Fibroblast of upper back skin (primary cell): ENCODE measurements at regions not wholly inside any gene's neighbourhood (a gene's known extent, or its start where the extent isn't known, plus 50 kb on each side); places are given as distances from the start of the nearest gene placed in this dataset.

Experiments used
- DNase-seq: peaks from one replicate; pipeline ENCODE4 v3.0.0-alpha.2; 2013

DNA sequence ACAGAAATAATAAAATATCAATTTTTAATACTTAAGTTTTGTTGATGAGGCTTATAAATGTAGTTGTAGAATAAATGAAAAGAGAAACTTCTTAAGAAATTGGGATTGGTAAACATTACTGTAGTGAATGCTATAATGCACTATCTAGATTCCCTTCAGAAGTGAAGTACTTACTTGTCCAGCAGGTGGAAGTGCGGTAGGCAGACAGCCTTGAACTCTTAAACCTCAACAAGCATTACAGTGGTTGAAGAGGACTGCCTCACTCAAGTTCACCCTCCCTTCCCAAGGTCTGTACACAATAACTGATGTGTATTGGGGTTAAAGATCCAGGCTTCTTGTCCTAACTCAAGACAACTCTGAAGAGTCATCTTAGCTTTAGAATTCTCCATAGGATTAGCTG, 931.0 kb upstream of the LRRTM1 start:
- DNase-seq, result no peak

DNA sequence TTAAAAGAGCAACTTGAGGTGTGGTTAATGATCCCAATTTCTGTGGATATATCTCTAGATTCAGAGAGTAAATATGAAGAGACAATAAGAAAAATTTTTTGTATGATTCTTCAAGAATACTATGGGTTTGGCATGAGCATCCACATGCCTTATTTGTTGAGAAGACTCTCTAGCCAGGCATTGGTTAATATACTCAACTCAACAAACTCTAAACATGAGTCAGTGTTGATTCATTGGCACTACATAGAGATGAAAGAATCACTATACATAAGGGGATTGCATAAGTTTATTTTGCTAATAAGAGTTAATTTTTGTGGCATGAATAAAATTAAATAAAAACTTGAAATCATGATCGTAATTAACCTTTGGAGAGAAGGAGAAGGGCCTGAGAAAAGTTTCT, 930.2 kb upstream of the LRRTM1 start:
- no peak for DNase-seq

DNA sequence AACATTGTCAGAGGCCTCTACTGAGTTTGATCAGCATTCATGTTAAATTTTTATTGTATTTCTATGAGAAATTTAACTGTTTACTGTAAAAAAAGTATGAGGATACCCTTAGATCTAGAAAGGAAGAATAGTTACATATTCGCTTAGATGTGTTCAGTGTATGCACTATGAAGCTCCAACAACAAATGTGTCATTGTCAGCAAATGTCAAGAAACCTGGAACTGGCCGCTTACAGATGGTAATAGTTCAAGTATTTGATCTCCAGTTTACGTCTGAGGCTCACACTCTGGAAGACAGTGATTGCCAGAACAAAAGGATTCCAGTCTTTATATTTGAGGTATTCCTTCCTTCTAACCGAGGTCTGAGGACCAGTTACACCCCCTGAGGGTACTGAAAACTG, 921.2 kb upstream of the LRRTM1 start:
- no peak for DNase-seq

DNA sequence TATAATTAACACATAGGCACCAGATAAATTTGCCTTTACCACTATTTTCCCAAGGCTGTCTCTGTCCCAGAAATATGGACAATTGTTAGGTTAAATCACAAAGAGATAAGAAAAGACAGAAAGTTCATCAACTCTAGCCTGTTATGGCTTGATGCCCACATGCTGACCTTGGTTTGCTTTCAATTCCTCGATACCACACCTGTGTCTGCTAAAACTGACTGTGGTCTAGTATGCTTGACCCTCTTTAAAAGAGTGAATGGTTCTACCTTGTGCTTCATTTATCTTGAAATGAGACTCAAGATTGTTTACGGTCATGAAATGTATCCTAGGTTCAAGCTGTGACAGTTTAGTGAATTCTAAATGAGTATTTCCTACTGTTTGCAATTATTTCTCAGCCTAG, 909.0 kb upstream of the LRRTM1 start:
- DNase-seq, result no peak

DNA sequence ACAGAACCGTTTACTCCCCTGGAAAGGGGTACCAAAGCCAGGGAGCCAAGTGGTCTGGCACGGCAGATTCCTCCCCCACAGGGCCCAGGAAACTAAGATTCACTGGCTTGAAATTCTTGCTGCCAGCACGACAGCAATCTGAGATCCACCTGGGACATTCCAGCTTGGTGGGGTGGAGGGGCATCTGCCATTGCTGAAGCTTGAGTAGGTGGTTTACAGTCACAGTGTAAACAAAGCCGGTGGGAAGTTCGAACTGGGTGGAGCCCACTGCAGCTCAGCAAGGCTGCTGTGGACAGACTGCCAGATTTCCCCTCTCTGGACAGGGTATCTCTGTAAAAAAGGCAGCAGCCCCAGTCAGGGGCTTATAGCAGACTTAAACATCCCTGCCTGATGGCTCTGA, 901.7 kb upstream of the LRRTM1 start:
- DNase-seq, result no peak

DNA sequence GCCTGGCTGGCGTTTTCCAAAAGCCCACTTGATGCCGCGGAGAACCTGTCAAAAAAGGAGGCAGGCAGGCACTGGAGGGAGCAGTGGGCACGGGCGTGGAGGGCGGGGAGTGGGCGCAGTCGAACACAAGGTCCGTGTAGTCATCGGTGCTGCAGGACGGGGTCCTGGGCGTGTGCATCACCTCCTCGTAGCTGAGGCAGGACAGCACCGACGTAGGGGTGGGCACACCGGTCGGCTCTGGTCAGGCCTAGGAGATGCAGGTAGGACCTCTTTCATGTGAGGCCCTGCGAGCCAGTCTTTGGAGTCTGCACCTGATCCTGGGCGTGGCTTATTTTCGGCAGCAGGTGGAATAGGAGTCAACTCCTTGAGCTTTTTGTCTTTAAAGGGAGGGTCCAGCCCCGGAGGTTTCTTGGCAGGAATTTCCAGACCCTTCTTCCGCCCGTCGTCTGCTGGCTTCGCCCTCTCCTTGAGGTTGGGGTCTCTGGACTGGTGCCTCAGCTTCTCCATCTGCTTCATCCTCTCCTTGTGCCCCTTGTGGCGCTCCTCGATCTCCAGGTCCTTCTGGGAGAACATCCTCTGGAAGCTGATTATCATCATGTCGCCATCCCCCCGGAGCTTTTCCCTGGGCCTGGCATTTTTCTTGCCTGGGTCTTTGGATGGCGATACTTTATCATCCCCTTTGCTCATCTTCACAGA, 892.5 kb upstream of the LRRTM1 start:
- DNase-seq, result no peak

DNA sequence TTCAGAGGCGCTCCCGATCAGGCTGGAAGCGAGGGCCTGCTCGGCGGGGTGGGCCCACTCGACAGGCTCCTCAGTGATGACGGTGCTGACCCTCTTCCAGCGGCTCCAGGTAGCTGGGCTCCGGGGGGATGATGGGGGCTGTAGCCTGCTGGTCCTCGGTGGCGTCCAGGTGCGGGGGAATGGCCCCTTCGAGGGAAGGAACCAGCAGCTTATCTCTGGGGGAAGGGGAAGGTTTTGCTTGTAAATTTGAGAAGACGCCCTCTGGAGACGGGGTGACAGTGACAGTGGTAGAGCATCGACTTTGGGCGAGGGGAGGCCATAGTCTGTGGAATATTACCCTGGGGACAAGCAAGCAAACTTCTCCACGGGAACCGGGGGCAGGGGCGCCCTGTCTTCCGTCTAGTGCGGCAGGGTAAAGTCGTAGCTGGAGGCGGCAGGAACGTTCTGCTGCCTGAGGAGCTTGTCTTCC, 891.9 kb upstream of the LRRTM1 start:
- no peak for DNase-seq

DNA sequence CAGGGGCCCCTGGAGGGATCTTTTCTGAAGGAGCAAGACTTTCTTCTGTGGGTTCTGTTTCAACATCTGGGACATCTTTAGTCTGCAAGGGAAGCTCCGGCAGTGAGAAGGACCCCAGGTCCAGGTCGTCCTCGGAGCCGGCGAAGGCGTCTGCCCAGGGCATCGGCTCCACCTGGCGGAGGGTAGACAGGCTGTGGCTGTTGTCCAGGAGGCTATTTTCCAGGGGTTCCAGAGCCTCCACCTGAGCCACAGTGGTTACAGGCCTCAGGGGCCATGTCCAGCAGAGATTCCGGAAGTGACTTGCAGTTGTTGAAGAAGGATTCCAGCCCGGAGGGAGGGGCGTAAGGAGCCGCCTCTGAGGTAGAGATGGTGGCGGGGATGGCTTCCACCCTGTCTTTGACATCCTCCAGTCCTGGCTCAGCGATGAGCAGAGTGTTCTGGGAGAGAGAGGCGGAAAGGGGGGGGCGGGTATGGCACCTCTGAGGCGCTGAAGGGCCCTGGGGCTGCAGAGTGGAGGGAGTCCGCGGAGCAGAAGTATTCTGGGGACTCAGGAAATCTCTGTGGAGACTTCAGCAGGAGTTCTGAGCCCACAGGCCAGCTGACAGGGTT, 891.3 kb upstream of the LRRTM1 start:
- DNase-seq, result no peak

DNA sequence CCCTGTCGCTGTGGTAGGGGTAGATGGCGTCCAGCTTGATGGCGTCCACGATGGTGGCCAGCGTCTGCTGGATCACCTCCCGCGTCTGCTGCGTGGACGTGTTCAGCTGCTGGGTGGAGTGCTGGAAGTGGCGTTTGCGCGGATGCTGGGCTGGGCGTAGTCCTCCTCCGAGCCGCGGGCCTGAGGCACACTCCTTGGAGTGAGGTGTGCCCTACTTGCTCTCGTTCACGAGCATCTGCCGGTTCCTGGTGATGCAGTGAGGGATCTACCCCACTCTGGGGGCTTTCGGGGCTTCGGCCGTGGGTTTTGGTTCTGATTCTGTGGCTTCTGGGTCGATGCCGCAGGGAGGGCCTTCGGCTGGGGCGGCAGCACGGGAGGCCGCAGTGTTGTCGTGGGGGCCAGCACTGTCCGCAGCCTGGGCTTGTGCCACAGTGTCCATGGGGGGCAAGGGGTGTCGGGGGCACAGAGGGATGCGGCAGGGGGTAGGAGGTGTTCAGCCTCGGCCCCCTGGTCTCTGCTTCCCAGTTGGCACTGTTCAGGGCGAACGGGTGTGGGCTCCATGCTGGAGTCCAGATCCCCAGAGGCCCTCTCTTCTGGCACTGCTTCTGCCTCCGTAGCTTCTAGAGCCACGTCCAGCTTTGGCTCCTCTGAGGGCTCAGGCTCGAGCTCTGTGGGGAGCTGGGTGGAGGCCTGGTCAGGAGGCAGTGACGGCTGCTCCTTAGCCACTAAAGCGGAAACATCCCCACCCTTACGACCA, 890.6 kb upstream of the LRRTM1 start:
- DNase-seq, result no peak

DNA sequence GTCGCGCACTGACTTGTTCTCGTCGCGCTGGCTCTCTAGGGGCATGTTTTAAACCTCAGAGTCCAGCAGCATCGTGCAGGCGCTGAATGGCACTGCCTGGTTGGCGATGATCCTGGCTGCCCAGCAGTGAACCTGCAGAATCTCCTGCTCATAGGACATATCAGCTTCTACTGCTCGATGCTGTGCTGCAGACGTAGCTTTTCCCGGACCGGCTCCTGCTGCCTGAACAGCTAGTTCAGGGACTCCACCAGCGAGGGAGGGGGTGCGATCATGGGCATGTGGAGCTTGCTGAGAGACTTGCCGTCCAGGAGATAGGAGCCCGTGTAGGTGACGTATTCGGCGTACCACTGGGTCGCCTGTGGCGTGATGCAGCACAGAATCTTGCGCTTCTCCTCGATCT, 890.0 kb upstream of the LRRTM1 start:
- no peak for DNase-seq

DNA sequence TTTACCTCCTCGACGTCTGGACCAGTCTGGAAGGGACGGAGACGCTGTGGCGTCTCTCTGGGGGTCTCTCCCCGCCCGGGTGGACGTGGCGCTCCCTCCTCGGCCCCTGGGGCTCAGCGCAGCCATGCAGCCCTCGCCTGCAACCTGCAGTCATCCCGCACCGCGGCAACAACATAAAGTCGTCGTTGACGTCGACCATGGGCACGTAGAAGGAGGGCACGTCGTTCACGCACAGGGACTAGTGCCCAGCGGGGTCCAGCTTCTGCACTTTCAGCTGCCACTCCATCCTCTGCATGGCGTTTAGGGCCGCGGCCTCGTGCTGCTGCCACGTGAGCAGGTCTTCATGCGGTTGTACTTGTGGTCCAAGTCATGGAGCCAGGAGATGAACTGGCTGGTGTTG, 889.6 kb upstream of the LRRTM1 start:
- DNase-seq, result no peak

DNA sequence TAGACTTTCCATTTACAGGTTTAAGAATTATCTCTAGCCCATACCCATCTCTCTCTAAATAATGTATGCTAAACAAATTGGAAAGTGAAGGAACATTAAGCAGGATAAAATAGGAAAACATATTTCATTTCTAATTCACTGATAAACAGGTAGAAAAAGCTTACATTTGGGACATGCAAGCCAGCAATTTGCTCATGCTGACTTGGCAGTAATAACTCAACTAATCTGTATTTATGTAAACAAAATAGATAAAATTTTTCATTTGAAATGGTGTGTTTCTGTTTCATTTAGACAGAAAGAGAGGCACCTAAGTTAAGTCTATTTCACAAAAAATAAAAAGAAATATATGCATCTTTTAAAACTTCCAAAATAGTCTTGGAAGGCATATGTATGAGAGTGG, 877.3 kb upstream of the LRRTM1 start:
- no peak for DNase-seq

DNA sequence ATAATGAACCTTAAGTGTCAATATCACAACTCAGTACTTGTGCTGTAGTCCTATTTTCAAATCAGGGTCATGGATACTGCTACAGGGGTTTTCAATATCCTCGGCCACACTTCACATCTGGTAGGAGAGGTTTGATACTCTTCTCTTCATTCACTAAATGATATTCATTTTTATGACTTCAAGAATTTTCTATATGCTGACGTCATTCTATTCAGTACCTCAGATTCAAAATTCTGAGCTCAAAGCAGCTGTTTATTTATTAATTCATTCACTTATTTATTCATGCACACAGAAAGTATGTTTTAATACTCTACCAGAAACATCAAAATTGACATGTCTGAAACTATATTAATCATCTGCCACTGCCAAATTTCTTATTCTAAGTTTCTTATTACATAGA, 866.9 kb upstream of the LRRTM1 start:
- DNase-seq, result no peak

DNA sequence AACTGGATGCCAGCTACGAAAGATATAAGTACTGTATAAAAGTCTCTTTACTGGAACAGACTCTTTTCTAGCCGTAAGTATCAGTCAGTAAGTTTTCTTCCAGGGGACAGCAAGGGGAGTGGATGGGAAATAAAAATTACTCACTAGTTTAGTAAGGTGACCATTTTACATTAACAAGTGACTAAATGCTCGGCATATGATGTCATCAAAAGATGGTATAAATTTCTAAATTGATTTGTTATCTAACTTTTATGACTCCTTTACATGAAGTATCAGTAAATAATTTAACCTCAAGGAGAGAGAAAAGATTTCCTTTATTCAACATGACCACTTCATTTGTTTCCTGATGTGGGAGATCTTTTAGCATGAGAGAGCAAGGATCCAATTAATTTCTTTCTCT, 859.0 kb upstream of the LRRTM1 start:
- no peak for DNase-seq

DNA sequence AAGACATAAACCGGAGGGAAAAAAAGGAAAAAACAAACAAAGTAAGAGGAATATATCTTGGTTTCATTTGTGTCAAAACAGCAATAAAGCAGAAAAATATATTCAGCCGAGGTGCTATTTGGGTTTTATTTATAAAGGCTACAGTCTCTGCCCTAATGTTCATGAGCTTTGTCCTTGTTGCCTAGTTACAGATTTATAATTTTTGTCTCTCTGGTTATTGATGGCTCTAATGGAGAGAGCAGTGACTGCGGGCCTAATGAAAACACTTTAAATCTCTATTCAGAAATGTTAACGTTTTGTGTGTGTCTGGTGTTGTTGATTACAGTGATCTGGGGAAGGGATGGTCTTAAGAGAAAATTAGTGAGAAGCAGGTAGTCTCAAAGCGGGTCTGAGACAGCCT, 854.0 kb upstream of the LRRTM1 start:
- DNase-seq, result no peak

DNA sequence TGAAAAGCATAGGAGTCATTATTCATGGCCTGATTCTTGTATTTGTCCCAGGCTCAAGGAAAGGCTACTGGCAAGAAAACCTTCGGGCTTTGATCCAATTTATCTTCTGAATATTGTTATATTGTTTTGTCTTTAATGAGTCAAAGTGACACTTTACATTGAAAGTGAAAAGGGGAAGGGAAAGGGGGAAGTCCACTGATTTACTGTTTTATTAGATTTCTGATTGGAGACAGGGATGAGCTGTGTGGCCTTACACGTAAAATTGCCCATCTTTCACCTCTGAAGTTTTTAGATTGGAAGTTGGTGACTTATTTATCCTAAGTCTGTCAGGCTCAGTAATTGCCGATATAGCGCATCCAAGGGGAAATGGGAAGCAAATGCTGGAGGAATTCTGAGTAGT, 843.8 kb upstream of the LRRTM1 start:
- no peak for DNase-seq

DNA sequence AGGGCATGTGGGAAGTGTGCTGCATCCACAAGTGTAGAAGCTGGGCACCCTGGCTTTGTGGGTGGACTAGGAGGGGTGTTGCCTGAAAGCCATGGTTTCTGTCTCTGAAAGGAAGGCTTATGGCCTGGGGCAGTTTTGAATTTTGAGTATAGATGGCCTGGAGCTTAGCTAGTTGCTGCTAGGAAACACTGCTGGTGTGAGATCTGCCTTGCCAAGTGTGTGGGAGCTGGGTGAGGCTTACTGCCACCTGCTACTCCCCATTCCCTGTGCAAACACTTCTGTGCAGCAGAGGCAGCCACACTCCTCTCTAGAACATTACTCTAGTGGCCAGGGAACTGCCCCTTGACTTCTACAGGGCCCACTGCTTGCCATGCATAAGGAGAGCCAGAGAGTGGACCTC, 831.7 kb upstream of the LRRTM1 start:
- DNase-seq, result no peak

DNA sequence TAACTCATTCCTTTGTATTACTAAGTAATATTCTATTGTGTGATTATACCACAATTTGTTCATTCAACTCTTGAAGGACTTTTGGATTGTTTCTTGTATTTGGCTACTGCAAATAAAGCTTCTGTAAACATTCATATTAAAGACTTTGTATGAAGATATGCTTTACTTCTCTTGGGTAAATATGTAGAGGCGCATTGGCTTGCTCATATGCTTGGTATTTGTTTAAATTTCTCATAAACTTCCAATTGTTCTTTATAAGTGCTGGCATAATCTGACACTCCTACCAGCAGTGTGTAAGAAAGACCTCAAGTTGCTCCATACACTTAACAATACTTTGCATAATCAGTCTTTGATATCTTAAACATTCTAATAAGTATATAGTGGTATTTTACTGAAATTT, 792.8 kb upstream of the LRRTM1 start:
- no peak for DNase-seq

DNA sequence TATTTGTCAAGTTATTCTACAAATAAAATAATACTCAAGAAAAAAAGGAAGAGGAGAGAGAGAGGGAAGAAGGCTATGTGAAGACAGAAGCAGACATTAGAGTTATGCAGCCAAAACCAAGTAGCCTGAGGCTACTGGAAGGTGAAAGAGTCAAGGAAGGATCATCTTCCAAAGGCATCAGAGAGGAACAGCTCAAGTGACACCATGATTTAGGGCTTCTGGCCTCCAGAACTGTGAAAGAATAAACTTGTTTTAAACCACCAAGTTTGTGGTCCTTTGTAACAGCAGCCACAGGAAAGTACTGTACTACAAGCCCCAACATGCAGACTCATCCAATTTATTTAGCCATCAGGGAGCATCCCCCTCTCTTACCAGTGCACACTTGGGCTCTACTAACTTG, 788.5 kb upstream of the LRRTM1 start:
- DNase-seq, result no peak

DNA sequence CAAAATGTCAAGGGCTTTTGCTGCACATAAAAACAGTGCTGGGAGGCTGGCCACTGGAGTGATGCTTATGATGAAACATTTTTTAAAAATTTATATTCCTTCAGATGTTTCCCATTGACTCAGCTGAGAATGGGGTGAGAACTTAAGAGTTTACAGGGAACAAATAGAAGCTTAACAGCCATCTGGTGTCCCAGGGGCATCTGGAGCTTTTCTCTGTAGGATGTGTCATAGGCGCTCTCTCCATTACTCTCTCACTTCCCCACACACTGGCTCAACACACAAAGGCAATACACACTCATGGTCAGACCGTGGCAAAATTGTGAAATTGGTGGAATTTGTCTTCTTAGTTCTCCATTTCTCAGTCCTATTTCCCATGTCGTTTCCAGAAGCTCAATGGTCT, 783.1 kb upstream of the LRRTM1 start:
- DNase-seq, result no peak

DNA sequence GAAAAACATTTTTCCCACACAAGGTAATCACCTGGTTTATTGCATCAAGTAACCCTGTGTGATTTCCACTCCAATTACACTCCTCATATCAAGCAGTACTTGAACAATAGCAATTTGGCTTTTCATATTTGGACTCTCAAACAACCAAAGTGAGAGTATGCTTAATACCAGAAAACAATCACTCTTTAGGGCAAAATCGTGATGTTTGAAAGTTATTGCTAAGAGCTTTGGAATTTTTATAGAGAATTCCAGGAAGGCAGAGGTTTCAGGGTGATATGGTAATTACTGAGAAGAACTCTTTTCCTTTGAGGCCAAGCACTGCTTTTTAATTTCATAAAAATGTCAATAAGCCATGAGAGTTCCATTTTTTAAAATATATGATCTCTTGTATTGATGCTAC, 779.5 kb upstream of the LRRTM1 start:
- DNase-seq, result no peak

DNA sequence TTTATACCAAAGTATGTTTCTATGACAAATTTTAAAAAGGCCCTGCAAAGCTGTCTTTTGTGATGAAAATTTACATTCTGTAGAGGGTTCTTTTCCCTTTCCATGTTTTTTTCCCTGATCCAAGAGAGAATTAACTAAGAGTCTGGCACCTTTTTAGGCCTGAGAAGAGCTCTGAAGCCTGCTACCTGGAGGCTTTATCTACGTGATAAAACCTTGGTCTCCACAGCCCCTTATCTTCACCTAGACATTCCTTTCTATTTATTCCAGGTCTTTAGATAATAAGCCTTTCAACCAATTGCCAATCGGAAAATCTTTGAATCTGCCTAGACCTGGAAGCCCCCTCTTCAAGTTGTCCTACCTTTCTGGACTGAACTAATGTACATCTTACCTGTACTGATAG, 774.1 kb upstream of the LRRTM1 start:
- no peak for DNase-seq

DNA sequence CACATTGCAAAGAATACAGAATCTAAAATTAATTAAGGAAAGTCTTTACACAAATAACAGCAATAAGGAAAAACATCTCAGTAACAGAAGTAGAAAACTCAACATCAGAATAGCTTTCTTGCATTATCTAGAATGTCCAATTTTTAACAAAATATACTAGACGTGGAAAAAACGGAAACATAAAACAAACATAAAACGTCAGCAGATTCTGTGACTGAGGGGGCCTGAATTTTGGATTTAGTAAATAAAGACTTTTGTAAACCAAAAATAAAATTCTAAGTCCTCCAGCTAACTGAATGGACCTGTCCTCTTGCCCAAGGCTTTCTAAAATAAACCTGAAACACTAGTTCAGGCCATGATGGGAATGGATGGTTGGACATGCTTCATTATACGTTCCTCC, 773.5 kb upstream of the LRRTM1 start:
- DNase-seq, result no peak

DNA sequence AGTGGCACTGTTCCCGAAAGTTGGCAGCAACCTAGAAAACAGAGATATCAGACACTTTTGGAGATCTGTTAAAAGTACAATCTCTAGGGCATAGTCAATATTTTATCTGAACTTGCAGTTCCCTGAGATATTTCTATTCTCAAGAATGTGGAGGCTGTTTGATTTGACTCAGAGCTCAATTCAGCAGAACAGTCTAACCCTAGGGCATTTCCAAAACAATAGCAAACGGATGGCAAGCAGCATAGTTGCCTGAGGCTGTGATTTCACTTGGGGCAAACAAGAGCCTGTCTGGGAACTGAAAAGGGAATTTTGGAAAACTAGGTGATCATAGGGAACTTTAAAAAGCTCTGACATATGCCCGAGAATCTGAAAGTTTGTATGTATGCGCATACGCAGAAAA, 772.8 kb upstream of the LRRTM1 start:
- DNase-seq, result no peak

DNA sequence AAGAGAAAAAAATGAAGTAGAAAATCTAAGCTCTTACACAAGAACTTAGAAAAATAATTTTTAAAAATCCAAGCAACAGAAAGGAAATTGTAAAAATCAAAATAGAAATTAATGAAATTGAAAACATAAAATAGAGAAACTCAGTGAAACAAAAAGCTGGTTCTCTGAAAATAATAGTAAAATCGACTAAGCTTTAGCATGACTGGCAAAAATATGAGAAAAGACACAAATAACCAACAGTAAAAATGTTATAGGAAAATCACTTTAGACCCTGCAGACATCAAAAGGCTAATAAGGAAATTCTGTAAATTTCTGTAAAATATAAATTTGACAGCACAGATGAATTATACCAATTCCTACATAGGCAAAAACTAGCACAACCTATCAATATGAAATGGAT, 768.9 kb upstream of the LRRTM1 start:
- no peak for DNase-seq
